ENCODE measurements at regions not wholly inside any gene's neighbourhood (a gene's known extent, or its start where the extent isn't known, plus 50 kb on each side); places are given as distances from the start of the nearest gene placed in this dataset.
A peak's percentile ranks its signal among the peaks of the same experiment; 100 is the strongest.

DNA sequence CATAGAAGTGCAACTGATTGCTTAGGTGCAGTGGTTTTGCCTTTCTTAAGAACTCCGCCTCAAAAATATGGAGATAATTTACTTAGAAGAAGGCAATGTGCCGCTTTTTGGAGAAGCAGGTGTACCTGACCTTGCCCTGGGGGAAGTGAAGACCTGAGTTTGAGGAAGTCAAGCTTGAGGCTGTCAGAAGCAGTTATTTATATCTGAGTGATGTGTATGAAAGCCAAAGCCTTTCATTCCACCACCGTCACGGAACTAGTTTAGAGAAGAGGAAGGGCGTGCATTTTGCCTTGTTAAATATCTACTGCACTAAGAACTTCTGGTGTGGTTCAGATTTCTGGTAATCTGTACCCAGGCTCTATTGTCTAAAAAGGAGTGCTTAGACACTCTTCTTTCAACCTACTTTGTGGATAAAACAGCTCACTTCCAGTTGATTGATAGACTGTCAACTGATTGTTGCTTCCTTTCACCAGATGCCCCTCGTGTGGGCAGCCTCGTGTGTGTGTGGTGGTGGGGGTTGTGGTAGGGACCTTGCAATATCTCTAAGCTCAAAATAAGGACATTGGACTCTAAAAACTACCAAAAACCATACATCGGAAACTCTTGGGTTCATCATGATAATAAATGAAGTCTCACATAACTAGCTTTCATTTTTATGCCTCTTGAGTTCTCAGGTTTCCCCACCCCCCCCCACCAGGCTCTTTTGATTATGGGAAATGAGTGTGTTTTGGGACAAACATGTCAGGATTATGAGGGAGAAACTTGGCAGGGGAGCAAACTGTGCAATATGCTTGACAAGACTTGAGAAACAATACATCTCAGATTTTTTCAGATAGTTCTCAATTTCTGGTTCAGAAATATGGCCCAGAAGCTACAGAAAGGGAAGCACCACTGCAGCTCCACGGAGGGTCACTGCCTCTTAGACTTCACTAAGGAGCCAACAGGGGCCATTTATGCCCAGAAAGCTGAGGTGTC, 78.6 kb downstream of the ARF6 start:
- no peak for DNase-seq

DNA sequence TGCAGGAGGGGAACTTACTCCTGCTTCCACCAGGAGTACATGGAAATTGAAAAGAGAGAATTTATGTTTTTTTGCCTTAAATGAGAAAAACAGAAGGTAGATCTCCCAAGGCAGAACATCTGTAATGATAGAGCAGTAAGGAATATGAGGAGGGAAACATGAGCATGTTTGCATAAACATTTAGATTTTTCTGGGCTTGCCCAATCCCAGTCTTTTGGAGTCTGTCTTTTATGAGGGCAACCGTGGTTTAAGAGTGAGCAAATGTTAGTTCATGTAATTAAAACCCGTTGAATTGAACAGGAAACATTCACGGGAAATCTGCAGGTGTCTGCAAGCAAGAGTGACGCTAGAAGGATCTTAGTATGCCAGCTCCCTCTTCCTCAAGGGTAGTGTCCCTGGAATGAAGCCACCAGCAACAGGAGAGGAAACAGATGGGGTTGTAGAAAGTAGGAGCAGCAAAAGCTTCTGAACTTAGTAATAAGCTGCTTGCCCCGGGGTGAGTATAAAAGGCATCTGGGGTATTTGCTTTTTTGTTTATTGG, 79.3 kb downstream of the ARF6 start:
- DNase-seq, result no peak

DNA sequence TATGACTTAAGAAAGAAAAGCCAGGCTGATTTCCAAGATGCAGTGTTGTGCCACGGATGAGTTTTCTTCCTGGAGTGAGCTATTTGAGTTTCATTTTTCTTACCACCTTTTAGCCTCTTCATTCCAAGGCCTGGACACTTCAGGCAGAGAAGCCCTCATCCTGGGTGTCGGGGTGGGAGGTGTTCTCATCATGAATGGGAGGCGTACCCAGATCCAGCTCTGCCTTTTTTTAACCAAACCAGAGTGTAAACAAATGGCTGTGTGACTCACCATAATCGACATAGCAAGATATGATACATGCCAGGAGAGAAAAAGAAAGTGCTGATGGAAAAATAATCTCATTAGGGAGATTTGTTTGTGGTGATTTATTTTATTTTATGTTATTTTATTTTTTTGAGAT, 79.9 kb downstream of the ARF6 start:
- DNase-seq, result no peak

DNA sequence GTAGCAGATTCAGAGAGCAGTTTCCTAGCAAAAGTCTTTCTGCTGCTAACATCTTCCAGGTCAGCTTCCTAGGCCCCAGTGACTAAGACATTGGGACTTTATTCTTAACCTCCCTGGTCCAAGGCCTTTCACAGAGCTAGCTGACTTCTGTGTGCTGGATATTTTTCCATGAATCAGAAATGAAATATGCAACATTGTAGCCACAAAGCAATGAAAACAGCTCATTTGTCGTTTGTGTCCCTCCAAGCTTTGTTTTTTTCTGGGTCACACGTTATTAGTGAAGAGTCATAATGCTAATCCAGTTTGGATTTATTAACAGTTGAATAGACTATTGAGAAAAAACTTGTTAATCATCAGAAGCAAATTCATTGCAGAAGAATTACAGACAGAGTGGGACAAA, 82.4 kb downstream of the ARF6 start:
- no peak for DNase-seq

DNA sequence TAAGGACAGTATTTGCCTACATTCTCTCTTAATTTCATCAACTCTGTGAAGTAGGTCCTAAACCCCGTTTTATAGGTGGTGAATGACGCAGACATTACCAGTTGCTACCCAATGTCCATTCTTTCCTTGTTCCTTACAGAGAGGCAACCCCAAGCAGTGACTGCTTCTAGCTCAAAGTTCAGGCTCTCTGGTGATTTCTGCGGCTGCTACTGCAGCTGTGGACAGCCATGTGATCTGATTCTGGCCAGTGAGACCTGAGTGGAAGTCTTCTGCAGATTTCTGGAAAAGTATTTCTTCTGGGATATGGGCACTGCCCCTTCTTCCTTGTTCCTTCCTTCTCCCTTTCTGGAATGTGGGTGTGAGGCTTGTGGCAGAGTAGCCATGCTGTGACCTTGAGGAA, 82.9 kb downstream of the ARF6 start:
- DNase-seq, result no peak

DNA sequence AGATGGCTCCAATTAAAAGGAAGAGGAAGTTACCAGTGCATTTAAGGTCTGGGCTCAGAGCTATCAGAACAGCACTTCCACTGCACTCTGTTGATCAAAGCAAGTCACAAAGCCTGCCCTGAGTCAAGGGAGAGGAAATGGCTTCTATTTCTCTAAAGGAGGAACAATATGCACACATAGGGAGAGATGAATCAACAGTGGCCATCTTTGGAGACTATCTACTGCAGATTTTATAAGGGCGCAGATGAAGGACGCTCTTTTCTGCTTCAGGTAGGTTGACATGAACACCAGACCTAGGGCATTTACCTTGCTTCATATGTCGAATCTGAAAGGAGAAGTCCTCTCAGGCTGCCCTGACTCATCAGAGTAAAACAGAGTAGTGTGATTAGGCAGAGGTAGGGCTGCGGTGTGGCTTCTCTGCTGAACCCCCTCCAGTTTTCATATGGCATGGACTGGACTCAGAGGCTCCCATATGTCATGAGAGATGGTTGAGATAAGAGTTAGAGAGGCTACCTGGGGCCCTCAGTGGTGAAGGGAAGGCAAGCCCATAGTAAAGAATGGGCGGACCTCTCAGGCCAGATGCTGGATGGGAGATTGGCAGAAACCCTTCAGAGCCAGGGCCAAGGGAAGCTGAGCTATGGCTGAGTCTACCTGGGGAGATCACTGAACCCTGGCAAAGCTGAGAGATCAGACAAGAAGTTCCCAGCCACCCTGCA, 84.4 kb downstream of the ARF6 start:
- peak; percentile 17 for DNase-seq

DNA sequence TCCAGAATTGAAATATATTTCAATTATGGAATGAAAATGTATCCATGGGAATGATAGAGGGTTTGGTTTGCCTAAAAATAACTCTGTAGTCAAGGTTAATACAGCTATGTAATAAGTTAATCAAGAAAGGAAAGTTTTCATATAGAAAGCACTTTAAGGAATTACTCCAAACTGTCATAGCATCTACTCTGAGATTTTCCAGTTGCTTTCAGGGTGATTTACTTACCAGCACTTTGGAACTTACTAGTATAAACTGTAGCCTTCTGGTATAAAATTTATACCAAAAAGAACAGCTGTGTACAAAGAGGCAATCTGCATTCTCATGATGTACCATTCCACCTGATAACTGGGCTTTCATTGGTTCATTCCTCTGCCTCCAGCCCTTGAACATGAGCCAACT, 87.1 kb downstream of the ARF6 start:
- no peak for DNase-seq

DNA sequence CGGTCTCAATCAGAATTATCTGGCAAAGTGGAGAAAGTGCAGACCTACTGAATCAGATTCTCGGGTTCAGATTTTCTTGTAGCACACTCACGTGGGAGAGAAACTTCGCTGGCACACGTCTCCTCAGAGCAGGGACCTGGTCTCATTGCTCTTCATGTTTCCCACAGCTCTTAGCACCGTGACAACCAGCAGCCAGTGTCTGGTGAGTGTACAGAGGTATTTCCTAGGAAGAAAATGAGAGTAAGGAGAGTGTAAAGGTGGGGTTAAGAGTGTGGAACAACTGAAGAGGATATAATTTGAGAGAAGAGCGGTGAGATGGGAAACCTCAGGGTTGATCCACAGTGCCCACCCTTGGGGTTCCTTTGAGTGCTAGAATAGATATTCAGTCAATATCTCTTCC, 89.2 kb downstream of the ARF6 start:
- no peak for DNase-seq

DNA sequence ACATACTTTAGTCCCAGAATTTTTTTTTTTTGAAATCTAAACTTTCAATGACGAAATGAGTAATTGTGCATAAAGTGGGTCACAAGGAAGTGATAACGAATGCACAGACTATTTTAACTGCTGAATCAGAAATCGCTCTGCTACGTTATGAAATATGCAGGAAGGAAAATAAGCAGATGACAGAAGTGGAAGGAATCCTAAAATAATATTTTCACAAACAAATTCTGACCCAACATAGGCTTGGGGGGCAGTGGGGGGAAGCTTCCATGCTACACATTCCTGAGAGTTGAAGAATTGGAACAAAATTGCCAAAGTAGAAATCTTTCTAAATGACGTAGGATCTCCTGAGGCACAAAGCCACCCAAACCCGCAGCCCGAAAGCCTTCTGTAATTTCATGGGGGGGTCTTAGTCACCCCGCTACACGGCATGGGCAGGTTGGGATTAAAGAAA, 89.6 kb downstream of the ARF6 start:
- no peak for DNase-seq

DNA sequence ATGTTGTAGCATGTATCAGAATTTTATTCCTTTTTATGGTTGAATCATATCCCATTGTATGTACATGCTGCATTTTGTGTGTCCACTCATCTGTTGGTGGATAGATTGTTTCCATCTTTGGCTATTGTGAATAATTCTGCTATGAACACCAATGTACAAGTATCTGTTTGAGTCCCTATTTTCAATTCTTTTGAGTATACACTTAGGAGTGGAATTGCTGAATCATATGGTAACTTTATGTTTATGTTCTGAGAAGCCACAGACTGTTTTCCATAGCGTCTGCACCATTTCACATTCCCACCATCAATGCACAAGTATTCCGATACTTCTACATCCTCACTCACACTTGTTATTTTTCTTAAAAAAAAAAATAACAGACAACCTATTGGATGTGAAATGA, 91.5 kb downstream of the ARF6 start:
- no peak for DNase-seq

DNA sequence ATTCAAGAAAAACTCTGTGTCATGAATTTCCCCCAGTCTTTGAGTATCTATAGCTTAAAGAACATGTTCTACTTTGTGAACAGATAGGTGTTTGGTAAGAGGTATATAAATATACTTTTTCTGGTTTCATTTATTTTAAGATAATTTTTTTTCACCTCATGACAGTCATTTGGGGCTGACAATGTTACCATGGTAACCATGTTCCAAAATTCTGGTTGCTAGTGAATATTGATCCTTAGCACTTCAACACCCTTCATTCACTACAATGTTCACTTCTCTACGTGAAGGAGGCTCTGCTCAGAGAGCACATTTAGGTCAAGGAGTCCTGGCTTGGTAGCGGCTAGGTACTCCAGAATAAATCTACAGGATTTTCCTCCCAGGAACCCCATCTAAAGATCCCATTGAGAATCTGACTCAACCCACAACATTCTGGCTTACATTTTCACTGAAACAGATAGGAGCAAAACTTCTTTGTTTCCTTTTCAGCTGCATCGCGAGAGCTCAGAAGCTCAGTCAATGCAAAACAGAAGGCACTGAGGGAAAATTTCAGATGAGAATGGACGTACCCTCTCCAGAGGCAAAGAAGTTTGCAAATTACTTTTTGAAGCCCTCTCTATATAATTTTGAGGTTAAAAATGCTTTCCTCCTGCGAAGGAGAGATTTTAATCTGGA, 93.6 kb downstream of the ARF6 start:
- DNase-seq, result no peak

DNA sequence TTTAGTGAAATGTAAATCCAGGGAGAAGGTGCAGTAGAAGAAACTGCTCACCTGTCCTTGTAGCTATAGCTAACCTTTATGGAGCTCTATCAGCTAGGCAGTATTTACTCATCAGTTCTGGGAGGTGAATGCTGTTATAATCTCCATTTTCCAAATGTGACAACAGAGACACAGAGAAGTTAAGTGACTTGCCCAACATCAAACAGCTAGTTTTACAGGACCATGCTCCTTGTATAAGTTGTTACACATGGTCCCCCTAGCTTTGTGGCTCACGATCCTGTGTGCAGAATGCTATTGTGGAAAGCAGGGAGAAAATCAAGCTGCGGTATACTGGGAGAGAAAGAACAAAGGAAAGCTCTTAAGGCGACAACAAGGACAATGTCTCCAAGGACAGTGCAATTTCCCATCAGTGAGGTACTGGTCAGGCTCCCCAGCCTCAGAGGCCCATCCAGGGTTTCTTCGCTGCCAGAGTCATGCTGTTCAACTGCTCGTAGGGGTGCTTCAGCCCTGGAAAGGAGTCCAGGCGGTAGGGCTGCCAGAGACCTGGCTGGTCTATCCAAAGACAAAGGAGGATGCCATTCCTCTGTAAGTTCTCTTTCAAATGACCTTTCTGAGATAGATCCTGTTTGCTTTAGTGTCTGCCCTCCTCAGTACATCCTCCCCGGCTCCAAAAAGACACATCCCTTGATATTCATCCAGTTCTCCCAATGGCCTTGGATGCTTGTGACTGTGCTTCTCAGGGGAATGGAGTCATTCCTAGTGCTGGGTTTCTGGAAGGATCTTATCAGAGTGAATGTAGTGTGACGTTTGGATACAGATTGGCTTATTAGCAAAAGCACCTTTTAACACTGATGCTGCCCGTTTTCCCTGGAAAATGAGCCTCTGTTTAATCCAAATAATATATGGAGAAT, 95.5 kb downstream of the ARF6 start:
- no peak for DNase-seq

DNA sequence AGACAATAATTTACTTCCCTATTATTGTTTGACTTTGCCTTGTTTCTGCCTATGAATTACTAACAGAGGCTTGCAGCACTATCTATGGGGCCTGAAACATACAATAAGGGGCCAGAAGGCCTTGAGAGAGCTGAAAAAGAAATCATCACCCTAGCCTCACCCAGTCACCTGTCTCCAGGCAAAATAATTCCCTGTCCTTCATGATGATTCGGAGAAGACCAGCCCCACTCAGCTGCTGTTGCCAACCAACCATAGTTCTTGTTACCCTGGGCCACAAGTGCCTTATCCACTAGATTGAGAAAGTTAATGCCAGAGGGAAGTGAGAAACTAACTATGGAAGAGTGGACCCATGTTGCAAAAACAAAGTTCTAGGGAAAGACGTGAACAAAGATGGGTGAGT, 97.1 kb downstream of the ARF6 start:
- DNase-seq, result no peak

DNA sequence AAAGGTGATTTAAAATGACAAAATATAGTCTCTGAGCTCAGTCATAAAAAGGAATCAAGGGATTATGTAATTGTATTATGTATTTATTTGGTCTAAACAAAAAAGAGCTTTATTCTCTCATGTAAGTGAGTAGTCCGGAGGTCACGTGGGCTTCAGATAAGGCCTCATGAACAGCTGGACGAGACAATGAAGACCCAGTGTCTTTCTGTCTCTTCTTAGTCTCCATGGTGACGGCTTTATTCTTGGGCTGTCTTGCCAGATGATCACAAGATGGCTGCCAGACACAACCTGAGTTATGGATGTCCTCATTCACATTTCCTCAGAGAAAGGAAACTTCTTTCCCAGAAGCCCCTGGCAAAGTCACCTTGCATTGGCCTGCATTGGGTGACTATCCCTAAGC, 98.6 kb downstream of the ARF6 start:
- no peak for DNase-seq

DNA sequence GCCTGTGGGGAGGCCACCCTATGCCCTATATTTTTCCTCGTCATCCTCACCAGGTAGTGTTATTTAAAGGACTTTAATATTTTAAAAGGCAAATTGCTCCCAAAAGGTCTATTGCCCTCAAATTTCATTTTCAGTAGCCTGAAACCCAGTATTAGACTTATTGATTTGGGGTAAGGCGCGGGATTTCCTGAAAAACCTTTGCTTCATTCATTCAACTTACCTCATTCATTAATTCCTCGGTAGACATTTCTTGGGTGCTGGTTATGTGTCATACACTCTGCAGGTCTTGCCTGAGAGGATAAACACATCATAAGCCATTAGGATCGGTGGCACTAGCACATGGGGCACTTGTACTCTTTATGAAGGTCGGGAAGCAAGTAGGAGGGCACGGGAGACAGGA, 99.2 kb downstream of the ARF6 start:
- no peak for DNase-seq

DNA sequence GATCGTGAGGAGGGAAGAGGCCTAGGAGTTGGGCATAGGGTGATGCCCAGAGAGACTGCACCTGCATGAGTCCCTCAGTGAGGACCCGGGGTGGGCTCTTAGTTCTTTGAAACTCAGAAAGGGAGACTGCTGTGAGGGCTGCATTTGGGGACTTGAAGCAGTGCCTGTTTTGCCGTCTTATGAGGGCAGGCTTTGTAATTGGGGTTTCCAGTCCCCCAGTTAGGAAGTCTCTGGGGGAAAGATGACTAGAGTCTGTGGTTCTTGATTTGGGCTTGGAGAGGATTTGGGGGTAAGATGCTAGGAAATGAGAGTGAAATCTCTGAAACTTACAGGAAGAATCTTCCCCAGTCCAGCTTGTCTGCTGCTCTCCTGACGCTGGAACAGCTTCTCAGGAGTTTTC, 99.6 kb downstream of the ARF6 start:
- DNase-seq, result no peak

DNA sequence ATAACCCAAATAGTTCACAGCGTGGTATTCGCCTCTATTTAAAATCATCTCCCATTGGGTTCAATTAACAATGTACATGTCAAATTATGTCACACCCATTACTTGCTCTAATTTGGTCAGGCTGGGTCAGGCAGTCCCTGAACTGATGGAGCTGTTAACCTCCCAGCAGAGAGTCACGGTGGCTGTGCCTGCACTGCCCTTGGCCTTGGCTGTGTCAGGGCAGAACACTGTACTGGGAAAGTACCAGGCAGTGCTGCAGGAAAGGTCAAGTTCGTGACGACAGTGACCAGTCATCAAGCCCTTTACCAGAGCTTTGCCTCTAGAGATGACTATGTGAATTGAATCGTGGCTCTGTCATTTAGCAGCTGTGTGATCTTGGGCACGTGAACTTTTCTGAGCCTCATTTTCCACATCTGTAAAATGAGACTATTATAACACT, 100.0 kb downstream of the ARF6 start:
- DNase-seq, result no peak

DNA sequence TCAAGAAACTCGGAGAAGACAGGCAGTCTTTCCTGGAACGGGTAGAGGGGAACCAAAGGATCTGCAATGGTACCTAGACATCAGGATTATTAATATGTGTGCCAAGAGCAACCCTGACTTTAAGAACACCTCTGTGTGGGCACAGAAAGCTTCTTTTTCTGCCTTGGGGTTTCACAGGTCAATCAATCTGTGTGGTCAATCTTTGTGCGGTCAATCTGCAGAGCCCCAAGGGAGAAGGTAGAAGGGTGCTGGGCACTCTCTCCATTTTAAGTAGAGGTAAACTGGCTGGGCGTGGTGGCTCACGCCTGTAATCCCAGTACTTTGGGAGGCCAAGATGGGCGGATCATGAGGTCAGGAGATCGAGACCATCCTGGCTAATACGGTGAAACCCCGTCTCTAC, 100.7 kb downstream of the ARF6 start:
- DNase-seq, result no peak

DNA sequence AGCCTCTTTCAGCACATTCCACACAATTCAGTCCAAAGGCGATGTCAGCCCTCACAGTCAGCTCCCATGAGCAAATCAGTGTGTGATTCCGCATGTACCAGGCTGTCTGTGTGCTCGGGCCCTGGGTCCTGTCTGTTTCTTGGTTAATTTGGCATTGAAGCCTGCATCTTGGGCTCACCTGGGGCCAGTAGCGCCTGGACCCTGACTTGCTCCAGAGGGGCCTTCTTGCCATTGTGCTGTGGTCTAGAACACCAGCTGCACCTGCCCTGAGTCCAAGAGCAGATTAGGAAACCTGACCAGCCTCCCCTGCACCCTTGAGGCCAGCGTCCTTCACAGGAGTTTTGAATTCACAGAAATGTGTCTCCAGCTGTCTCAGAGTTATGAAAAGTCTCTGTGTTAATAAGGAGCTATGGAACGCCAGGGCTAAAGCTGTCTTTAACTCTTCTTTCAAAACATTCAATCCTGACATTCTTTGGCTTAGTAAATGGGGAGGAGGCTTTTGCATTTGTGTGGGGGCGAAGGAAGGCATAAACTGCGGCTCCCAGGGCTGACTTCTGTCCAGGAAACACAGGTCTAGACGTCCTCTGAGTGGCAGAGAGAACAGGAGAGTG, 102.2 kb downstream of the ARF6 start:
- DNase-seq, result no peak

DNA sequence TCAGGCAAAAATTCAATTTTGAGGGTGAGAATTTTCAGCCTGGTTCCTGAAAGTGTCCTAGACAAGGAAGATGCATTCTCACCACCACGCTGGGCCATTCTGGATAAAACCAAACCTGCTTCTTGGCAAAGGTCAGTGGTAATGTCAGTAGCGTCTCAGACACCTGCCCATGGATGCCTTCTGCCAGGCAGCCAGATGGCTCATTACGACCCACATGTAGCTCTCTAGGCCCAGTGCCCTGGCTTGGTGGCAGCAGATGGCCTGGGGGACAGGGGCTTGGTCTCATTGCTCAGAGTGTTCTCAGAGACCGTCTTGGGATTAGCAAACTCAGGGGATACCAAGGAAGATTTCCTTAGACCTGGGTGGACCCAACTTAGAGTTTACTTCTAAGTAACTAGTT, 105.1 kb downstream of the ARF6 start:
- DNase-seq, result no peak

DNA sequence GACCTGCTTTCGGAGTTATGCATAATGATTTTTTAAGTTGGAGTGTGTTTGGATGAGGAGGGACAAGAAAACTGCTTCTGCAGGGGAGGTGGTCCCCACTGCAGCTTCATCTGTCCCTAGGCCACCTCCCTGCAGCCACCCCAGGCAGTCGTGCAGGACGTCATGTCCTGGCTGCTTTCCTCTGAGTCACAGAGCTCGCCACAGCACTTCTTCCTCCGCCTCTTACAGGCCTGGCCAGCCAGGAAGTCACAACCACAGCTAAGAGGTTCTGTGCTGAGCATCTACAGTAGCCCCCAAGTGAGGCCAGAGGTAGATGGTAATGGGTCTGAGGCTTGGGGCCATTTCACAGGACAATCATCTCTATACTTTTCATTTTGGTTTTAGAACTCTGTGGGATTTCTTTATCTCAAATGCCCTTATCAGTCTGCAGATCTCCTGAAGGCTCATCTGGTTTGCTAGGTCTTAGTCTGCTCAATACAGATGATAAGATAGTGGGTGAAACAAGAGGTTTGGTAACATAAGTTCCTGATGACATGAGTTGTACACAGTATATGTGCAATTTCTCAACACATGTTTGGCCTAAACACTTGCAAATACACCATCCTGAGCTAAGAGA, 106.4 kb downstream of the ARF6 start:
- DNase-seq, result peak; percentile 4

Measured in SIG-M5 (cell line).